Uterus (tissue), 3 donors: ENCODE measurements at regions not wholly inside any gene's neighbourhood (a gene's known extent, or its start where the extent isn't known, plus 50 kb on each side); places are given as distances from the start of the nearest gene placed in this dataset.

ENCODE experiments used
- DNase-seq, 2 donors: peaks; one replicate each; pipeline ENCODE4 v3.0.0-alpha.2; 2019 to 2020
- H3K27ac ChIP-seq, 2 donors: fragments of 200-600 bp; sonication (generic); 1 replicate in 1 of 2; 2 replicates in 1 of 2; pipeline ENCODE4 v1.5.1; 2016 to 2018
- H3K27me3 ChIP-seq, 2 donors: fragments of 200-600 bp; sonication (generic); one replicate each; pipeline ENCODE4 v1.5.1; 2018 to 2019; ENCODE audit warnings: control low read depth in 1 of 2
- H3K36me3 ChIP-seq, 2 donors: fragments of 200-600 bp; sonication (generic); one replicate each; pipeline ENCODE4 v1.5.1; 2019; ENCODE audit warnings: control low read depth in 1 of 2
- H3K4me1 ChIP-seq, 2 donors: fragments of 200-600 bp; sonication (generic); one replicate each; pipeline ENCODE4 v1.5.1; 2018 to 2019; ENCODE audit warnings: control low read depth in 1 of 2
- H3K4me3 ChIP-seq, 2 donors: fragments of 200-600 bp; sonication (generic); 1 replicate in 1 of 2; 2 replicates in 1 of 2; pipeline ENCODE4 v1.5.1; 2018 to 2019; ENCODE audit warnings: mild to moderate bottlenecking in 1 of 2
- H3K9me3 ChIP-seq, 2 donors: fragments of 200-600 bp; sonication (generic); one replicate each; pipeline ENCODE4 v1.5.1; 2019; ENCODE audit warnings: control low read depth in 1 of 2
- CTCF ChIP-seq, 4 experiments: fragments of 200-600 bp in 2 of 4; fragments of 450-650 bp in 2 of 4; sonication (generic) in 2 of 4; IDR thresholded peaks; one replicate each; pipeline ENCODE4 v1.5.1; 2016 to 2019; ENCODE audit warnings: antibody characterized with exemption in 4 of 4, mild to moderate bottlenecking in 2 of 4, moderate library complexity in 1 of 4
- POLR2A ChIP-seq, 2 donors: fragments of 450-650 bp; IDR thresholded peaks; one replicate each; pipeline ENCODE4 v1.6.1; 2016; ENCODE audit warnings: antibody characterized with exemption in 2 of 2, mild to moderate bottlenecking in 1 of 2, moderate library complexity in 1 of 2
- intact Hi-C: fragments of 100-400 bp; cut with DNase I; formaldehyde crosslinking; loops from one replicate; pipeline ENCODE4 v1.15.1; 2023; ENCODE audit warnings: low total_unique reads
- donor health status: DM: yes; HTN: yes; CAD: no.

- no peaks in the 10 kb centered on the region for H3K4me1 ChIP-seq
- H3K36me3 ChIP-seq = no peaks in the 10 kb centered on the region
- intact Hi-C loops = no loop called here
- H3K9me3 ChIP-seq = no peaks in the 10 kb centered on the region
- no peak for TF ChIP-seq POLR2A (IDR thresholded peaks at IDR 0.05)
- no peak for TF ChIP-seq CTCF (IDR thresholded peaks at IDR 0.05)
- no peak overlapping the region for H3K27ac ChIP-seq
- no peak overlapping the region for H3K4me3 ChIP-seq
- DNase-seq = no peak
- H3K27me3 ChIP-seq = no peaks in the 10 kb centered on the region
Measured at GRCh38 chr10:118484152-118484871, 111.1 kb downstream of the PRLHR start.

GRCh38 chr10:118483496-118483895, 112.0 kb downstream of the PRLHR start:
- H3K27ac ChIP-seq = no peak overlapping the region
- H3K4me1 ChIP-seq = no peaks in the 10 kb centered on the region
- intact Hi-C loops = no loop called here
- no peaks in the 10 kb centered on the region for H3K36me3 ChIP-seq
- TF ChIP-seq CTCF (IDR thresholded peaks at IDR 0.05) = no peak
- TF ChIP-seq POLR2A (IDR thresholded peaks at IDR 0.05) = no peak
- DNase-seq = no peak
- H3K9me3 ChIP-seq = no peaks in the 10 kb centered on the region
- H3K27me3 ChIP-seq = no peaks in the 10 kb centered on the region
- H3K4me3 ChIP-seq = no peak overlapping the region

GRCh38 chr10:118482393-118483331, 112.8 kb downstream of the PRLHR start:
- intact Hi-C loops = no loop called here
- DNase-seq = no peak
- no peak overlapping the region for H3K4me3 ChIP-seq
- H3K36me3 ChIP-seq = no peaks in the 10 kb centered on the region
- no peaks in the 10 kb centered on the region for H3K4me1 ChIP-seq
- no peak overlapping the region for H3K27ac ChIP-seq
- no peaks in the 10 kb centered on the region for H3K27me3 ChIP-seq
- H3K9me3 ChIP-seq = no peaks in the 10 kb centered on the region
- TF ChIP-seq CTCF (IDR thresholded peaks at IDR 0.05) (no peak), POLR2A (IDR thresholded peaks at IDR 0.05) (no peak)

- intact Hi-C loops = no loop called here
- no peak for DNase-seq
- Histone ChIP-seq H3K4me1 (no peaks in the 10 kb centered on the region), H3K9me3 (no peaks in the 10 kb centered on the region), H3K36me3 (no peaks in the 10 kb centered on the region), H3K4me3 (no peak overlapping the region), H3K27me3 (no peaks in the 10 kb centered on the region), H3K27ac (no peak overlapping the region)
- TF ChIP-seq CTCF (IDR thresholded peaks at IDR 0.05) (no peak), POLR2A (IDR thresholded peaks at IDR 0.05) (no peak)
Measured at GRCh38 chr10:118481871-118482270, 113.6 kb downstream of the PRLHR start.

- intact Hi-C loops = no loop called here
- no peak overlapping the region for H3K27ac ChIP-seq
- no peaks in the 10 kb centered on the region for H3K27me3 ChIP-seq
- TF ChIP-seq CTCF (IDR thresholded peaks at IDR 0.05) = no peak
- TF ChIP-seq POLR2A (IDR thresholded peaks at IDR 0.05) = no peak
- no peaks in the 10 kb centered on the region for H3K4me1 ChIP-seq
- H3K4me3 ChIP-seq = no peak overlapping the region
- H3K9me3 ChIP-seq = no peaks in the 10 kb centered on the region
- DNase-seq = no peak
- no peaks in the 10 kb centered on the region for H3K36me3 ChIP-seq
Measured at GRCh38 chr10:118475214-118475613, 120.2 kb downstream of the PRLHR start.
